HG03432 (cell line): ENCODE measurements at regions not wholly inside any gene's neighbourhood (a gene's known extent, or its start where the extent isn't known, plus 50 kb on each side); places are given as distances from the start of the nearest gene placed in this dataset.

Experiments used
- ATAC-seq: cut with Tn5 transposase; IDR thresholded peaks from one replicate; pipeline ENCODE4 v1.9.1; 2021; ENCODE audit warnings: mild to moderate bottlenecking, moderate library complexity; ENCODE audit not compliant: unreplicated experiment

DNA sequence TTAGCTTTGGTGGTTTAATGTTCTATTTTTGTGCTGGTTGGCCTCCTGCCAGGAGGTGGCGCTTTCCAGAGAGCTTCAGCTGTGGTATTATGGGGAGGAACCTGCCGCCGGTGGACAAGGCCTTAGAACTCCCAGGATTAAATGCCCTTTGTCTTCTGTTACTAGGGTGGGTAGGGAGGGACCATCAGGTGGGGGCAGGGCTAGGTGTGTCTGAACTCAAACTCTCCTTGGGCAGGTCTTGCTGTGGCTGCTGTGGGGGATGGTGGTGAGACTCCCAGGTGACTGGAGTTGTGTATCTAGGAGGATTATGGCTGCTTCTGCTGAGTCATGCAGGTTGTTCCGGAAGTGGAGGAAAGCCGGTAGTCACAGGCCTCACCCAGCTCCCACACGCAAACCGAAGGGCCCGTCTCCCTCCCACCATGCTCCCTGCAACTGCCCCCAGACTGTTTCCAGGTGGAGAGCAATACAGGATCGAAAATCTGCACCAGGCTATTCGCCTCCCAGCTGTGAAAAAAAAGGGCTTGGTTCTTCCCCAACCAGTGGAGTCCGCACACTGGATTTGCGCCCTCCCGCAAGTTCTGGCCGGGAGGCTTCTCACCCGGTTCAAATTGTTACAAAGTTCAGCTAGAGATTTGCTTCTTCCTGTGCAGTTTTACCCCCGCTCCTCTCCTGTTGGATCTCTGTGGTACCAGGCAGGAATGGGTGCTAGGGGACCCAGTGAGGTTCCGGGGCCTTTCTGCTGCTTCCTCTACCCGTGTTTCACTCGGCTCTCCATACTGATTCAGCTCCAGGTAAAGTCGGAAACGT is 220.5 kb downstream of the CENPF start:
- ATAC-seq: no peak

DNA sequence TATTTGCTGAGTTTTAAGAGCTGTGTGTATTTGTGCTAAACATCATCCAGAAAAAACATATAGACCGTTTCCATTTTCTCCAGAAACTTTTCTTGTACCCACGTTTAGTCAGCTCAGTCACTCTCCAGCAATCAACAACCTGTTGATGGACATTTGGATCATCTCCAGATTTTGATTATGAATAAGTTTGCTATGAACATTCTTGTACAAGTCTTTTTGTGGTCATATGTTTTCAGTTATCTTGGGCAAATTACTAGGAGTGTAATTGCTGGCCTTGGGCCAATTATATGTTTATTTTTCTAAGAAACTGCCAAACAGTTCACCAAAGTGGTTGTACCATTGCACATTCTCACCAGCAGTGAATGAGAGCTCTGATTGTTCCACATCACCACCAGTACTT is 221.8 kb downstream of the CENPF start:
- ATAC-seq: no peak

- ATAC-seq: no peak
Measured at GRCh38 chr1:214826619-214827018, 223.6 kb downstream of the CENPF start.

DNA sequence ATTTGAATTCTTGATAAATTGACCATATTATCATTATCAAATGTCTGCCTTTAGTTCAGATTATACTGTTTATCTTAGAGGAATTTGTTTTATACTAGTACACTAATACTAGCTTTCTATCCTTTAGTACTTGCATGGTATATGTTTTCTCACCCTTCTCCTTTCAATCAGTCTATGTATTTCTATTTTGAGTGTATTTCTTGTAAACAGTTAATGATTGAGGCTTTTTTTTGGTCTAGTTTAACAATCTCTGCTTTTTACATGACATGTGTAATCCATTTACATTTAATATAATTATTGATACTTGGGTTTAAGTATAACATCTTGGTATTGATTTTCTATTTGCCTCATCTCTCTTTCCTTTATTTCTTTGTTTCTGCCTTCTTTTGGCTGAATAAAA is 224.9 kb downstream of the CENPF start:
- no peak for ATAC-seq

- ATAC-seq: no peak
Measured at GRCh38 chr1:214830941-214831340, 227.9 kb downstream of the CENPF start.

DNA sequence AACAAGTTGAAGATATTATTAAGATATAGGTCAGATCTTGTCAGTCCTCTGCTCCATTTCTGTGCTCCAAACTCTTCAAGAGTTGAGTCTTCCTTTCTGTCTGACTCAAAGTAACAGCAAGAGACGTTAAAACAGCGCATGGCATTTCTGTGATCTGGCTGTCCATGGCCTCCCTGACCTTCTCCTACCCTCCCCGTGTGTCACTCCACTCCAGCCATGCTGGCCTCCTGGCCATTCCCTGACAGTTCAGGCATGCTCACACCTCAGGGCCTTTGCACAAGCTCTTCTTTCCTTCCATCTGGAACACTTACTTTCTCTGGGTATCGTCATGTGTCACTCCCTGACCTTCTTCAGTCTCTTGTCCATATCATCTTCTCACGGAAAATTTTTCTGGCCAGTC is 229.0 kb downstream of the CENPF start:
- ATAC-seq: no peak

- ATAC-seq: no peak
Measured at GRCh38 chr1:214833178-214833756, 230.3 kb downstream of the CENPF start.

DNA sequence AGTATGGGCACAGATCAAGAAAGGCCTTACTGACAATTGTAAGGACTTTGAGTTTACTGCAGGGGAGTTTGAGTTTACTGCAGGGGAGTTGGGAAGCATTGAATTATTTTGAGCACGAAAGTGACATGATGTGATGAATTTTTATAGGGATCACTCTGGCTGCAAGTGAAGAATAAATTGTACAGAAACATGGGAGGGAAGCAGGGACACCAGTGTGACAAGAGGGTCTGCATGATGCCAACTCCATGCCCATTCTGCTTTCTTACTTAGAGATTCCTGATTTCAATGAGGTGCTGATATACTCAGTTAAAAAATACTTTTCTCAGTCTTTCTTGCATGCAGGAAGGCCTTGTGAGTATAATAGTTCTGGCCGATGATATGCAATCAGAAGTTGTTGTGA is 234.4 kb downstream of the CENPF start:
- ATAC-seq: no peak

- no peak for ATAC-seq
Measured at GRCh38 chr1:214838351-214838750, 235.4 kb downstream of the CENPF start.

GRCh38 chr1:214840356-214840755 is 237.4 kb downstream of the CENPF start:
- no peak for ATAC-seq

- ATAC-seq: no peak
Measured at GRCh38 chr1:214842856-214843255, 239.7 kb upstream of the KCNK2 start.

- ATAC-seq: no peak
Measured at GRCh38 chr1:214843281-214843680, 239.3 kb upstream of the KCNK2 start.

- no peak for ATAC-seq
Measured at GRCh38 chr1:214844319-214844718, 238.2 kb upstream of the KCNK2 start.

DNA sequence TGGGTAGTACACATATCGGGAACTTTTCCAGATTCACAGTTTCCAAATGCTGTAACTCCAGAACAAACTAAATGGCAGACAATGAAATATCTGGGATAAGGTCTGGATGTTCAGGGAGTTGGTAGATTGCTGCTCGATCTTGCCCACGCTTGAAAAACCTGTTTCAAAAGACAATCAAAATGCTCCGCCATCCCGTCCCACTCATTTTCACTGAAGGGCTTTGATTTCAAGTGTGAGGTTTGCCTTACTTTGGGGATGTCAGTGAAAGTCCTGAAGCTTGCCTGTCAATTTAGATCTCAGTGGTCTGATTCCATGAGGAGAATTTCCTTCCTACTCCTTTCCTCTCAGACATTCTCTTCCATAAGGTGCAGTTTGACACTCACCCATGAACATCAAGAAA is 236.3 kb upstream of the KCNK2 start:
- ATAC-seq: no peak

DNA sequence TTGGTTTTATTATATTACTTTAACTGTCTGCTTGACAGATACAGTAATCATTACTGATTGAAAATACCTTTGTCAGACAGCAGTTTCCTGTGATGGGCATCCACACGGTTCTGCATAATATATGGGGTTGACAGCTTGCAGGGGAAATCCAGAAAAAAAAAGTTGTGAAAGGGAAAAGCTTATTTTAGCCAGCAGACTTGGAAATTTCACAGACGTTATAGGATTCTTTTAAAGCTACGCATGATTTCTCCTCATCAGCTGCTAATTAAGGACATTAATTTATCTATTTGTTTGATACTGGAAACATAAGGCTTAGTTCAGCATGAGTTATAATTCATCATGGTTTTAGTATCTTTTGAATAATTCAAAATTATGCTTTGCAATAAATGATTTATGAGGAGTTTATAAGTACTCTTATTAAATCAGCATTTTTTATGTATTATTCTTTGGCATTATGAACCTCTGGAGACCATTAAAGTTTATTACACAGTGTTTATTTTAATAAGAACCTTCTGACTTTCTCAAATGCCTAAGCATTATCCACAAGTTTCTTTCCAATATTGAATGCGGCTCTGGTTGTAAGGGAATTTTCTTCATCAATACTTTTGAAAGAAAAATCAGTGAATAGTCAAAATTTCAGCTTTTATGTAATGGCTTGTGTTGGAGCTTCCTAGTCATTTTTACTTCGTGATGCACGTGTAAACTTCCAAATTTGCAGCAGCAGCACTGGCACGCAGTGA is 235.3 kb upstream of the KCNK2 start:
- ATAC-seq: no peak

GRCh38 chr1:214848101-214848500 is 234.4 kb upstream of the KCNK2 start:
- ATAC-seq: no peak

- no peak for ATAC-seq
Measured at GRCh38 chr1:214850432-214851050, 232.0 kb upstream of the KCNK2 start.

DNA sequence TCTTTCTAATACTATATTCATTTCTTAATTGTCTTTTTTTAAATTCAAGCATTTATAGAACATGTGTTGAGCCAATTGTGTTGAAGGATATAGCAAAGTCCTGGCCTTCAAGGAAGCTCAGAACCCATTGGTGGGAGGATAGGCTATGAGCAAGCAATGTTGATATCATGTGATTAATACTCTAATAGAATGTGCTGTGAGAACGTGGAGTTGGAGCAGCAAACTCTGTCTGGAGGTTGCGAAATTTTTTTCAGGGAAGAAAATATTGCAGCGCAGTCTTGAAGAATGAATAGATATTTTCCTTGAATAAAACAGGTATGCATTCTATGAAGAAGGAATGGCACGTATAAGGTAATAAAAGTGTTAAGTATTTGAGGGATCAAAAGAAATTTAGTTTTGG is 229.2 kb upstream of the KCNK2 start:
- ATAC-seq: no peak

GRCh38 chr1:214854126-214854875 is 228.2 kb upstream of the KCNK2 start:
- ATAC-seq: no peak

DNA sequence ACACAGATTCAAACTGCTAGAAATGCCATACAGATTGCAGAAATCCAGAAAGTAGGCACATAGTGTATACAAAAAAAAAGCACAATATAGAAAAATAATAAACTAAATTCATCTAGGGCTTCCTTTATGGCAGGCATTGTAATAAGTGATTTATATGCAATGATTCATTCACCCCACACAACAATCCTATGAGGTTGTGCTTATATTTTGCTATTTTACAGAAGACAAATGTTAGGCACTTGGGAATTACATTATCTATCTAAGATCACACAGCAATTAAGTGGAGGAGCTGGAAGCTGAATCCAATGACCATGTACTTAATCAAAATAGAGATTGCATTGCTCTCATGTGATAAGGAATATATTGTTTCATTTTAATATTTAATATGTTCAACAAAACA is 225.7 kb upstream of the KCNK2 start:
- no peak for ATAC-seq

DNA sequence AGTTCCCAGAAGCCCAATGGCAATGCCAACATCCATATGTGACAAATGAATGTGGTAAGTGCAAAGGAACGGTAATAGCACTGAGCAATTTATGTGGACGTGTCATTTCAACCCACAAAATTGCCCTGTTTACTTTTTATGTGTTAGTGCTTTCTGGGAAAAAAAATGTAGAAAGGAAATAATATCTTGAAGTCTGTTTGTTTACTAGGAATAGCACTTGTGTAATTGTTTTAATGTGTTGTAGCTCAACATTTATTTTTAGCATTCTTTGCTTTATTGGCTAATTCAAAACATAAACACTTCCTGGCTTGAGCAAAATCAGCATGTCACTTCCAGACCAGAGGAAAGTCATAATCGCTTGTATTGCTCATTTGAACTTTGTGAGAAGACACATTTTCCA is 224.8 kb upstream of the KCNK2 start:
- no peak for ATAC-seq
